Trophoblast cell (in vitro differentiated cells and primary cell): ENCODE measurements at regions not wholly inside any gene's neighbourhood (a gene's known extent, or its start where the extent isn't known, plus 50 kb on each side); places are given as distances from the start of the nearest gene placed in this dataset.

Experiments
- DNase-seq, 2 donors: peaks; one replicate each; pipeline ENCODE4 v3.0.0-alpha.2; 2016
- H2AFZ ChIP-seq: 2 replicates; pipeline ENCODE4 v1.6.1; 2013; ENCODE audit warnings: low read length, moderate library complexity, mild to moderate bottlenecking; ENCODE audit not compliant: insufficient read depth, poor library complexity
- H2AK5ac ChIP-seq: 2 replicates; pipeline ENCODE4 v1.6.1; 2013; ENCODE audit warnings: mild to moderate bottlenecking, low read length
- H2BK120ac ChIP-seq: 2 replicates; pipeline ENCODE4 v1.6.1; 2013; ENCODE audit warnings: low read length, mild to moderate bottlenecking, moderate library complexity; ENCODE audit not compliant: insufficient read depth, poor library complexity
- H2BK12ac ChIP-seq: 2 replicates; pipeline ENCODE4 v1.6.1; 2013; ENCODE audit warnings: mild to moderate bottlenecking, low read length, moderate library complexity
- H2BK5ac ChIP-seq: 2 replicates; pipeline ENCODE4 v1.6.1; 2013; ENCODE audit warnings: low read length, low read depth, moderate library complexity, mild to moderate bottlenecking; ENCODE audit not compliant: poor library complexity
- H3K14ac ChIP-seq: 2 replicates; pipeline ENCODE4 v1.6.1; 2013; ENCODE audit warnings: mild to moderate bottlenecking, low read length
- H3K18ac ChIP-seq: 2 replicates; pipeline ENCODE4 v1.6.1; 2013; ENCODE audit warnings: mild to moderate bottlenecking, low read length
- H3K23ac ChIP-seq: 2 replicates; pipeline ENCODE4 v1.6.1; 2013; ENCODE audit warnings: low read length
- H3K27ac ChIP-seq: 2 replicates; pipeline ENCODE4 v1.5.1; 2013; ENCODE audit warnings: low read depth, mild to moderate bottlenecking, inconsistent platforms, low read length, moderate library complexity
- H3K27me3 ChIP-seq: 2 replicates; pipeline ENCODE4 v1.6.1; 2013; ENCODE audit warnings: inconsistent platforms, mild to moderate bottlenecking, low read length, moderate library complexity; ENCODE audit not compliant: insufficient read depth
- H3K36me3 ChIP-seq, 2 experiments: 1 replicate in 1 of 2; 2 replicates in 1 of 2; pipeline ENCODE4 v1.6.1; 2013; ENCODE audit warnings: low read length in 2 of 2, mild to moderate bottlenecking in 2 of 2, moderate library complexity in 1 of 2; ENCODE audit not compliant: insufficient read depth in 2 of 2, control insufficient read depth in 1 of 2
- H3K4ac ChIP-seq: 2 replicates; pipeline ENCODE4 v1.6.1; 2013; ENCODE audit warnings: low read depth, mild to moderate bottlenecking, low read length, moderate library complexity
- H3K4me1 ChIP-seq, 2 experiments: 1 replicate in 1 of 2; 2 replicates in 1 of 2; pipeline ENCODE4 v1.6.1; 2013; ENCODE audit warnings: low read length in 2 of 2, mild to moderate bottlenecking in 2 of 2, moderate library complexity in 1 of 2; ENCODE audit not compliant: insufficient read depth in 2 of 2, control insufficient read depth in 1 of 2
- H3K4me2 ChIP-seq: 2 replicates; pipeline ENCODE4 v1.6.1; 2013; ENCODE audit warnings: inconsistent platforms, mild to moderate bottlenecking, low read length, moderate library complexity
- H3K4me3 ChIP-seq: 2 replicates; pipeline ENCODE4 v1.5.1; 2013; ENCODE audit warnings: mild to moderate bottlenecking, low read depth, low read length, inconsistent platforms
- H3K79me1 ChIP-seq: one replicate; pipeline ENCODE4 v1.6.1; 2013; ENCODE audit warnings: low read length
- H3K79me2 ChIP-seq: 2 replicates; pipeline ENCODE4 v1.6.1; 2013; ENCODE audit warnings: low read length, mild to moderate bottlenecking; ENCODE audit not compliant: control insufficient read depth, insufficient read depth, poor library complexity
- H3K9ac ChIP-seq: 2 replicates; pipeline ENCODE4 v1.6.1; 2013; ENCODE audit warnings: mild to moderate bottlenecking, low read length
- H3K9me3 ChIP-seq: 2 replicates; pipeline ENCODE4 v1.6.1; 2013; ENCODE audit warnings: low read depth, mild to moderate bottlenecking, control low read depth, inconsistent platforms, low read length; ENCODE audit not compliant: insufficient read depth
- H4K12ac ChIP-seq: 2 replicates; pipeline ENCODE4 v1.6.1; 2013; ENCODE audit warnings: low read depth, mild to moderate bottlenecking, low read length, moderate library complexity
- H4K8ac ChIP-seq: 2 replicates; pipeline ENCODE4 v1.6.1; 2013; ENCODE audit warnings: low read depth, mild to moderate bottlenecking, low read length, moderate library complexity
- H4K91ac ChIP-seq: one replicate; pipeline ENCODE4 v1.6.1; 2013; ENCODE audit warnings: low read depth, mild to moderate bottlenecking, low read length, moderate library complexity
- WGBS: extraction: QIAGEN DNeasy Blood & Tissue Kit; methylation state at CpG from one replicate; pipeline ENCODE4 v1.1.7; 2013; ENCODE audit warnings: missing lambda C conversion rate; ENCODE audit not compliant: insufficient read length, insufficient coverage; ENCODE audit errors: extremely low coverage; 5-methylcytosine and 5-hydroxymethylcytosine counted together

DNA sequence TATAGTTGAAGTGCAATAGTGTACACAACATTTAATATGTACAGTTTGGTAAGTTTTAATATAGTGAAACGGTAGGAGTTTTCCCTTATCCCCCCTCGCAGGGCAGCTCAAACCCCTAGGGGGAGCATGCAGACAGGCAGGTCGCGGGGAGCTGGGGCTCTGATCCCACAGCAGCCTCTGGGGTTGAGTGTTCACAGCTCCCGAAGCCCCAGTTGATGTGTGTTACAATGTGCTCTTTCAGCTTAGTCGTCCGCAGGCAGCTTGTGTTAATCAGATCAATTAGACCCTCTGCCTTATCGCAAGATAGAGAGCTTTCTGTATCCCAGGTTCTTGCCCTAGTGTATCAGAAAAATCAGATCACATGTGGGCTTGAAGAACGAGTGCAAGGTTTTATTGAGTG is 143.1 kb upstream of the CHRNA7 start:
- Histone ChIP-seq H3K4me3 (no peak overlapping the region), H3K14ac (no peak overlapping the region), H3K27me3 (no peaks in the 10 kb centered on the region), H3K9me3 (no peaks in the 10 kb centered on the region), H3K18ac (no peak overlapping the region), H3K4me1 (no peaks in the 10 kb centered on the region), H3K36me3 (no peaks in the 10 kb centered on the region), H3K79me2 (no peaks in the 10 kb centered on the region), H2AFZ (no peak overlapping the region), H4K12ac (no peak overlapping the region), H2BK12ac (no peak overlapping the region), H3K23ac (no peak overlapping the region), H3K27ac (no peak overlapping the region), H4K91ac (no peak overlapping the region), H2BK120ac (no peak overlapping the region), H2BK5ac (no peak overlapping the region), H3K9ac (no peak overlapping the region), H3K79me1 (no peaks in the 10 kb centered on the region), H4K8ac (no peak overlapping the region), H3K4ac (no peak overlapping the region), H2AK5ac (no peak overlapping the region), H3K4me2 (no peak overlapping the region)
- whole genome bisulfite sequencing, result no CpG with 5 or more reads among the region's 9 CpGs
- DNase-seq, result no peak

GRCh38 chr15:31892513-31892912 is 137.8 kb upstream of the CHRNA7 start:
- Histone ChIP-seq H4K91ac (no peak overlapping the region), H3K79me2 (no peaks in the 10 kb centered on the region), H2AFZ (no peak overlapping the region), H3K27me3 (no peaks in the 10 kb centered on the region), H3K27ac (no peak overlapping the region), H3K36me3 (no peaks in the 10 kb centered on the region), H3K23ac (no peak overlapping the region), H3K18ac (no peak overlapping the region), H2BK12ac (no peak overlapping the region), H2BK120ac (no peak overlapping the region), H3K9me3 (peaks cover 2% of the 10 kb centered on the region), H4K8ac (no peak overlapping the region), H2AK5ac (no peak overlapping the region), H2BK5ac (no peak overlapping the region), H3K4ac (no peak overlapping the region), H4K12ac (no peak overlapping the region), H3K79me1 (no peaks in the 10 kb centered on the region), H3K4me2 (no peak overlapping the region), H3K4me1 (no peaks in the 10 kb centered on the region), H3K4me3 (no peak overlapping the region), H3K14ac (no peak overlapping the region), H3K9ac (no peak overlapping the region)
- no CpG with 5 or more reads among the region's 1 CpG for WGBS
- DNase-seq, result no peak

GRCh38 chr15:31893780-31894179 is 136.5 kb upstream of the CHRNA7 start:
- H3K4me3 ChIP-seq, result no peak overlapping the region
- H3K79me2 ChIP-seq, result no peaks in the 10 kb centered on the region
- no peak overlapping the region for H3K4me2 ChIP-seq
- no peak overlapping the region for H3K18ac ChIP-seq
- no peak overlapping the region for H4K12ac ChIP-seq
- no peak overlapping the region for H2BK5ac ChIP-seq
- H3K4ac ChIP-seq, result no peak overlapping the region
- H3K9me3 ChIP-seq, result peaks cover 2% of the 10 kb centered on the region
- H2BK120ac ChIP-seq, result no peak overlapping the region
- H4K91ac ChIP-seq, result no peak overlapping the region
- H4K8ac ChIP-seq, result no peak overlapping the region
- no peaks in the 10 kb centered on the region for H3K36me3 ChIP-seq
- H3K14ac ChIP-seq, result no peak overlapping the region
- no peaks in the 10 kb centered on the region for H3K27me3 ChIP-seq
- no peak overlapping the region for H2BK12ac ChIP-seq
- no peak overlapping the region for H3K23ac ChIP-seq
- H3K9ac ChIP-seq, result no peak overlapping the region
- H3K79me1 ChIP-seq, result no peaks in the 10 kb centered on the region
- H2AK5ac ChIP-seq, result no peak overlapping the region
- H2AFZ ChIP-seq, result no peak overlapping the region
- no peak overlapping the region for H3K27ac ChIP-seq
- DNase-seq, result no peak
- H3K4me1 ChIP-seq, result no peaks in the 10 kb centered on the region
- WGBS, result no CpG with 5 or more reads among the region's 6 CpGs

DNA sequence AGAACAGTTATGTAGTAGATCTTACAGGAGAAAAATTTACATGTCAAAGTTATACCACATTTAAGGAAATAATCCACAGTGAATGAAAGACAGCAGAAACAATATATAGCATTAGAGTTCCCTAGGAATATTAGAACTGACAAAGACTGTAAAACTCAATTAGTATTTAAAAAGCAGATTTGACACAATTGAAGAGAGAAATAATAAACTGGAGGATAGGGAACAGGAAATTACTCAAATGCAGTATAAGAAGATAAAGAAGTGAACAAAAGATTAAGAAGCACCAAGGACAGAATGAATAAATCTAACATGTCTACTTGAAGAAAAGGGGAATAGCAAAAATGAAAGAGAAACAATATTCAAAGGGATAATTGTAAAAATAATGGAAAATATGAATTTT is 132.6 kb upstream of the CHRNA7 start:
- H2BK120ac ChIP-seq, result no peak overlapping the region
- no peak overlapping the region for H4K8ac ChIP-seq
- H3K14ac ChIP-seq, result no peak overlapping the region
- H3K9ac ChIP-seq, result no peak overlapping the region
- no peaks in the 10 kb centered on the region for H3K4me1 ChIP-seq
- peaks cover 2% of the 10 kb centered on the region for H3K9me3 ChIP-seq
- H4K91ac ChIP-seq, result no peak overlapping the region
- no peak for DNase-seq
- H2BK5ac ChIP-seq, result no peak overlapping the region
- H3K27me3 ChIP-seq, result no peaks in the 10 kb centered on the region
- no peak overlapping the region for H3K4ac ChIP-seq
- no peak overlapping the region for H2AK5ac ChIP-seq
- no peak overlapping the region for H4K12ac ChIP-seq
- H2BK12ac ChIP-seq, result no peak overlapping the region
- H3K36me3 ChIP-seq, result no peaks in the 10 kb centered on the region
- no peak overlapping the region for H3K4me3 ChIP-seq
- no peak overlapping the region for H3K27ac ChIP-seq
- no peaks in the 10 kb centered on the region for H3K79me1 ChIP-seq
- H3K18ac ChIP-seq, result no peak overlapping the region
- no peaks in the 10 kb centered on the region for H3K79me2 ChIP-seq
- H3K4me2 ChIP-seq, result no peak overlapping the region
- no peak overlapping the region for H2AFZ ChIP-seq
- H3K23ac ChIP-seq, result no peak overlapping the region

GRCh38 chr15:31901501-31901900 is 128.8 kb upstream of the CHRNA7 start:
- Histone ChIP-seq H3K79me2 (no peaks in the 10 kb centered on the region), H4K8ac (no peak overlapping the region), H2BK12ac (no peak overlapping the region), H3K4me3 (no peak overlapping the region), H3K79me1 (no peaks in the 10 kb centered on the region), H4K12ac (no peak overlapping the region), H3K14ac (no peak overlapping the region), H3K9me3 (no peaks in the 10 kb centered on the region), H3K9ac (no peak overlapping the region), H2AK5ac (no peak overlapping the region), H4K91ac (no peak overlapping the region), H2BK5ac (no peak overlapping the region), H3K4me2 (no peak overlapping the region), H3K18ac (no peak overlapping the region), H2AFZ (no peak overlapping the region), H3K23ac (no peak overlapping the region), H3K4ac (no peak overlapping the region), H2BK120ac (no peak overlapping the region), H3K4me1 (no peaks in the 10 kb centered on the region), H3K36me3 (no peaks in the 10 kb centered on the region), H3K27me3 (no peaks in the 10 kb centered on the region), H3K27ac (no peak overlapping the region)
- no peak for DNase-seq
- WGBS, result no CpG with 5 or more reads among the region's 3 CpGs
